Neural cell (in vitro differentiated cells): ENCODE measurements at regions not wholly inside any gene's neighbourhood (a gene's known extent, or its start where the extent isn't known, plus 50 kb on each side); places are given as distances from the start of the nearest gene placed in this dataset.

Experiments used
- CTCF ChIP-seq: fragments of 450-650 bp; IDR thresholded peaks from 2 replicates; pipeline ENCODE4 v1.5.1; 2014; ENCODE audit warnings: antibody characterized with exemption, mild to moderate bottlenecking, moderate library complexity; ENCODE audit not compliant: poor library complexity, severe bottlenecking
- EZH2 ChIP-seq: fragments of 200-600, 300-800 bp; shearing (Covaris generic), sonication (generic); IDR thresholded peaks from 2 replicates; pipeline ENCODE4 v1.6.1; 2014; ENCODE audit warnings: antibody characterized with exemption, low read length, borderline replicate concordance, mild to moderate bottlenecking; ENCODE audit not compliant: insufficient read depth, poor library complexity, severe bottlenecking
- POLR2AphosphoS5 ChIP-seq: IDR thresholded peaks from 2 replicates; pipeline ENCODE4 v1.6.1; 2012

- TF ChIP-seq CTCF: no peak
- TF ChIP-seq EZH2: no peak
- peak; percentile 75 for TF ChIP-seq POLR2AphosphoS5
These were observed 152.5 kb downstream of the TSN start for GRCh38 chr2:121907928-121908327.
